Fibroblast of the conjunctiva (primary cell): ENCODE measurements at regions not wholly inside any gene's neighbourhood (a gene's known extent, or its start where the extent isn't known, plus 50 kb on each side); places are given as distances from the start of the nearest gene placed in this dataset.
A peak's percentile ranks its signal among the peaks of the same experiment; 100 is the strongest.
"Not testable (repeated sequence)": the region's sequence is repeated elsewhere in the genome, so short reads cannot be mapped to it uniquely, and the experiment has no call there.

Experiments
- DNase-seq: peaks from one replicate; pipeline ENCODE4 v3.0.0-alpha.2; 2010; ENCODE audit warnings: low read depth

DNA sequence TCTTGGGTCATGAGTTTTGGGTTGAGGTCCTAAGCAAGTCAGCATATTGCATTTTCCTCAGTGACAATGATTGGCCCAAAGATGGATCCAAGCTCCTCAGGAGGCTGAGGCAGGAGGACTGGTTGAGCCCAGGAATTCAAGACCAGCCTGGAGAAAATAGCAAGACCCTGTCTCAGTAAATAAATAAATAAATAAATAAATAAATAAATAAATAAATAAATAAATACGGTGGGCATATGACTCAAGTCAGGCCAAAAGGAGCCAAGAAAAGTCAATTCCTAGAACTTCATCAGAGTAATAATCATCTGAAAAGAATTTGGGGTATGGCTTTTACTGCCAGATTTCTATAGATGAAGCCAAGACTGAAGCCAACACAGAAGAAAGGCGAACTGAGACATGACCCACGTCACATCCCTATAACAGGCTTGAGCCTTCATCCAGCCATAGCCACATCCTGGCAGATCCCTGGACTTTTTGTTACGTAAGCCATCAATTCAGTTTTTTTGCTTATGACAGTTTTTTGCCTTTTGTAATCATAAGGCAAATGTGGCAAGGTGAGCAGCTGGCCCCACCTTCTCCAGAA lies 88.5 kb upstream of the NFASC start:
- no peak for DNase-seq

DNA sequence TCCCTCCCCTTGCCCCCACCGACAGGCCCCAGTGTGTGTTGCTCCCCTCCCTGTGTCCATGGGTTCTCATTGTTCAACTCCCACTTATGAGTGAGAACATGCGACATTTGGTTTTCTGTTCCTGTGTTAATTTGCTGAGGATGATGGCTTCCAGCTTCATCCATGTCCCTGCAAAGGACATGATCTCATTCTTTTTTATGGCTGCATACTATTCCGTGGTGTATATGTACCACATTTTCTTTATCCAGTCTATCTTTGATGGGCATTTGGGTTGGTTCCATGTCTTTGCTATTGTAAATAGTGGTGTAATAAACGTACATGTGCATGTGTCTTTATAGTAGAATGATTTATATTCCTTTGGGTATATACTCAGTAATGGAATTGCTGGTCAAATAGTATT lies 85.6 kb upstream of the NFASC start:
- DNase-seq: not testable (repeated sequence)

DNA sequence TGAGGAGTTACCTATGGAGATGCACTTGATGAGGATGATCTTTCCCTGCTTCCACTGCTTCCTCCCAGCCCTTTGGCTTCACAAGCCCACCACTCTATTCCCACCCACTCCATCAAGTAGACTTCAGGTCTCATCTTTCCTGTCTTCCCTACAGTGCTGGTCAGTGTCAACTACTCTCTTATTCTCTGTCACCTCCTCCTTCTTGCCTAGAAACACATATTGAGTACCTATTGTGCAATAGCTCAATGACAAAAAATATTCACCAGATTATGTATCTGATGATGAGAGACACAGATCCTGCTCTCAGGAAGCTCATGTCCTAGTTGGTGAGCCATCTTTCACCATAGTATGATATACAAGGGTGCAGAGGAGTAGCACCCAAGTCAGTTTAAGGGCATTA lies 82.2 kb upstream of the NFASC start:
- DNase-seq: no peak

DNA sequence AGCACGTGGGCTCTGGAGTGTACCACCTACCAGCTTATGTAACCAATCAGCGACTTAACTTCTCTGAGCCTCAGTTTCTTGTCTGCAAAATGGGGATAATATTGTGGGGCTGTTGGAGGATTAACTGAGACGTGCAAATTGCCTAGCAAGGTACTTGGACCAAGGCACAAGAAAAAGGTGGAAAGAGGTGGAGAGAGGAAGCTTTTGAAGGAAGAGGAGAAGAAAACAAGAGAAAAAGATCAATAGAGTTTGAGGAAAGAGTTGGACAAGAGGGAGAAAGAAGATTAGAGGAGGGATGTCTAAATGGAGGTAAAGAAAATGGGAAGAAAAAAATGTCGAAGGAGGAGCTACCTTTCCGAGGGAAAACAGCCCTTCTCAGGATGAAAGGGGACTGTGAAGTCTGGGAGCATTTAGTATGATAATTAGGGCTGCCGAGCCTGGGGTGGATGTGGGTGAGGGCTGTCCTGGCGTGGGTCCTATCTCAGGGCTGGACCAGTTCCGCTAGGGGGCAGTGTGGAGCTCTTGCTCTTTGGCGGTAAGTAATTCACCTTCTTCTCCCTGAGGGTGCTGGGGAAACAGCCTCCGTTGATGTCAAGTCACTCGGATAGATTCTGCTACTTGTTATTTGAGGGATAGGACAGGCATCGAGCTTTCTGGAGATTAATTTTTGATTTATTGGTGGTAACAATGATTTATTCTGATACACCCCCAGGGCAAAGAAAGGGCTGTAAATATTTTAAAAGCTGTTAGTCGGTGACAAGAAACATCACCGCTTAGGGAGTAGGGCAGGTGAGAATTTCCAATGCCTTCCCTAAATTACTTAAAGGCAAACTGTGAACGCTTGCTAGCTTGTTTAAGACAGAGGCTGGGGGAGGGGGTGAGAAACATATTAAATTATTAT lies 79.0 kb upstream of the NFASC start:
- DNase-seq: peak; percentile 14

DNA sequence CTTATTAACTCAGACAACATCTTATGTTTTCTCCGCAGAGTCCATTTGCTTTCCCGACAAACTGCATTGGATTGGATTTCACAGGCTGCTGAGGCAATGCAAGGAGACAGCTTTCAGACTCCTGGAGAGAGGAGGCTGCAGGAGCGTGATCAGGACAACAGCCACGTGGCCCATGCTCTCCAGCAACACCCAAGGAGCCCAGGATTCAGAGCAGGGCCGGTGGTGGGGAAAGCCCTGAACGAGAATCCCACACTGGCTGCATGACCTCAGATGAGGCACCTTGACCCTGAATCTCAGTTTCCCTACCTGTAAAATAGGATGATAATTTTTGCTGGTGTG lies 78.3 kb upstream of the NFASC start:
- no peak for DNase-seq

DNA sequence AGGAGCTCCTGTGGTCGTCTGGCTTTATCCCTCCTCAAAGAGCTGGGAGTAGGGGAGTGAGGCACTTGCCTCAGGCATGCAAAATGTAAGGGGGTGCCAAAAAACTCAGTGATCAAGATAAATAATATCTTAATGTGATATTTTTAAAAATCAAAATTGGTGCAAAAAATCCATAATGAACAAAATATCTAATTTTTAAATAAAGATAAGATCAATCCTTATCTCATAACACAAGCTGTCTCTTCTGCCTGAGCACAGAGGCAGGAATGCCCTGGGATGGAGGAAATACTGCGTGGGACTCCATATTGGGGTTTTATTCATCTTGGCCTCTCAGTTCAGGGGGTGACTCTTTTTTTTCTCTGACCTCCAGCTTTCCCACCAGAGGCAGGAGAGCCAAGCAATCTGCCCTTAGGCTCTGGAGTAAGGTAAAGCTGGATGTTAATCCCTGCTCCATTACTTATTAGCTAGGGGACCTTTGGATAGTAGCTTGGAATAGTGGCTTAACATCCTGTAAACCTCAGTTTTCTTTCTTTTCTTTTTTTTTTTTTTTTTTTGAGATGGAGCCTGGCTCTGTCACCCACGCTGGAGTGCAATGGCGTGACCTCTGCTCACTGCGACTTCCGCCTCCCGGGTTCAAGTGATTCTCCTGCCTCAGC lies 77.3 kb upstream of the NFASC start:
- no peak for DNase-seq

DNA sequence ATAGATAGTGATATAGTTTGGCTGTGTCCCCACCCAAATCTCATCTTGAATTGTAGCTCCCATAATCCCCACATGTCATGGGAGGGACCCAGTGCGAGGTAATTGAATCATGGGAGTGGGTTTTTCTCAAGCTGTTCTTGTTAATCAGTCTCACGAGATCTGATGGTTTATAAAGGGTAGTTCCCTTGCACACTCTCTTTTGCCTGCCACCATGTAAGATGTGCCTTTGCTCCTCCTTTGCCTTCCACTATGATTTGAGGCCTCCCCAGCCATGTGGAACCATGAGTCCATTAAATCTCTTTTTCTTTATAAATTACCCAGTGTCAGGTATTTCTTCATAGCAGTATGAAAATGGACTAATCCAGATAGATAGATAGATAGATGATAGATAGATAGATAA lies 73.8 kb upstream of the NFASC start:
- DNase-seq: not testable (repeated sequence)

DNA sequence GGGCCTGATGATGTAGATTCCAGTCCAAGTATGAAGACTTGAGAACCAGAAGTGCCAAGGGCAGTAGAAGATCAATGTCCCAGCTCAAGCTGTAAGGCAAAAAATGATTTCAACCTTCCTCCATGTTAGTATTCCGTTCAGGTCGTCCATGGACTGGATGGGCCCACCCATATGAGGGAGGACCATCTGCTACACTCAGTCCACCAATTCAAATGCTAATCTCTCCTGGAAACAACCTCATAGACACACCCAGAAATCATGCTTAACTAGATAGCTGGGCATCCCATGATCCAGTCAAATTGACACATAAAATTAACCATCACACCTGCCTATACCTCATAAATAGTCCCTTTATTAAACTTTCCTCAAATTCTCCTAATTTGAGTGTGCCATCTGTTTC lies 73.3 kb upstream of the NFASC start:
- no peak for DNase-seq

DNA sequence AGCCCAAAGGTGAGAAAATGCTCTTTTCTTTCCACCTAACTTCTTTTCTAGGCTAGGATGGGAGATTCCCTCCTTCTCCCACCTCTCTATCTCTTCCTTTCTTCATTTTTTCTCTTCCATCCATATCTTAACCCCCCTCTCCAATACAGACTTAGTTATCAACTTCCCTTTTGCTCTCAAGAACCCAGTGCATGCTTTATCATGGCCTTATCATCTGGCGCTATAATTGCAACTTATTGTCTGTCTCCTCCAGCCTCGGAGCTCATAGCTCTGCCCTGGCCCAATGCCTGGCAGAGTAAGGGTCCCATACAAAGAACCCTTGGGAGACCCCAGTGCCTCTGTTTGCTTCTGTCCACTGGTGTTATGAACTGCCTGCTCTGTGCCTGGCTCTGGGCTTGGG lies 71.0 kb upstream of the NFASC start:
- no peak for DNase-seq

DNA sequence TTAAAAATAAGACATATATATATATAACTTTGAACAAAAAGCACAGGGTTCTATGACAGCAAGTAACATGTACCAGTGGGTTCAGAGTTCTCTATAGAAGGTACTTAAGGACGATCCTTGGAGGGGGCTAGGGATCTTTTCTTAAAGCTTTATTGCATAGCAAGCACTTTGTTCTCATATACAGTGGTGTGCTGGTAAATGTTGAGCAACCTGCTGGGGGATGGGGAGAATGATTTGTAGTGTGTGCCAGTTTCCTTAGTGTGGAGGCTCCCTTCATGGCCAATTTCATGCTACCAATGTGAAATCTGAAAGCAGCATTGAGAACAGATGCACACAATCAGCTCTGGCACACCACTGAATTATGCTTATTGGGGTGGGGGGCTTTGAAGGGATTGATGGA lies 69.5 kb upstream of the NFASC start:
- DNase-seq: no peak

DNA sequence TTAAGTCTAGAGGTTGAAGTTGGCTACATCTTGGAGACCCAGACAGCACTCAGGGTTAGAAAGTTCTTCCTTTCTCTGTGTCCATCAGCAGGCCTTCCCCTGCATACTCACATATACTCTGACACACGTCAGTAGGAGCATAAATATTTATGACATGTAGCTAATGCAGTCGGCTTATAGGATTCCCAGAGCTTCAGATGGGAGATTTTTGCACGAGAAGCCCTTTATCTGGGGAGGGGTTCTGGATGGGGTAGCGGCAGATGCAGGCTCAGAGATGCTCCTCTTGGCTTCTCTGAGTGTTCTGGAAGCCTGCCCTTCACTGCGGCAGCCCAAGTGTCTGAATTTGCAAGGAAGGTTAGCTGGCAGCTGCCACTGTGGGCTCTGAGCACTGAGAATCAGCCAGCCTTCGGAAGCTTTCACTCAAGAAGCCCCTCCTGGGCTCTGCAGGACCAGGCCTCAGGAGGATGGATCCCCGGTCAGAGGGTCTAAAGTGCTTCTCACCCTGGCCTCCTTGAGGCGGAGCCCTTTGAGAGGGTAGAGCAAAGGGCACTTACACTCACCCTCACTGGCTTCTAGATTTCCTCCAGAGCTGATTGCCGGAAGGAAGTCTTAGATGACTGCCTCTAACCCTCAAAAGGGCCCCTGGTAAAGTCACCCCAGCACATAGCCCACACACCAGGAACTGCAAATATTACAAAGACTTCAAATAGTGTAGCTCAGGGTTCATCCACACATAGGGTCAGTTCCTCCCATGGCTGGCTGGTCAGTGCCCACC lies 68.1 kb upstream of the NFASC start:
- DNase-seq: no peak

DNA sequence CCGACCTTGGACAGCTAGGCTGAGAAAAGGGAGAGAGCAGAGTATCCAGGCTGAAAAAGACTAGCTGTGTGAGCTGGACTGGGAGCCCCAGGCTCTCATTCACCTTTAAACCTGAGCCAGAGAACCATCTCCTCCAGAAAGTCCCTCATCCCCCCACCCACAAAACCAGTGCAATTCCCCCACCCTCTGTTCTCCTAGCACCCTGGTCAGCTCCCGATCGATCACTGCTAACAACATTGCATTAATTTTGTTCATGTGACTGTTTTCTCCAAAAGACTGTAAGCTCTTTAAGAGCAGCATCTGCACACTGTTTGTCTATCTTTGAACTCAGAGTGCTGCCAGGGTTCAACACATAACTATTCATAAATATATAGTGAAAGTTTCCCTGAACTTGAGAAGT lies 67.1 kb upstream of the NFASC start:
- DNase-seq: no peak

DNA sequence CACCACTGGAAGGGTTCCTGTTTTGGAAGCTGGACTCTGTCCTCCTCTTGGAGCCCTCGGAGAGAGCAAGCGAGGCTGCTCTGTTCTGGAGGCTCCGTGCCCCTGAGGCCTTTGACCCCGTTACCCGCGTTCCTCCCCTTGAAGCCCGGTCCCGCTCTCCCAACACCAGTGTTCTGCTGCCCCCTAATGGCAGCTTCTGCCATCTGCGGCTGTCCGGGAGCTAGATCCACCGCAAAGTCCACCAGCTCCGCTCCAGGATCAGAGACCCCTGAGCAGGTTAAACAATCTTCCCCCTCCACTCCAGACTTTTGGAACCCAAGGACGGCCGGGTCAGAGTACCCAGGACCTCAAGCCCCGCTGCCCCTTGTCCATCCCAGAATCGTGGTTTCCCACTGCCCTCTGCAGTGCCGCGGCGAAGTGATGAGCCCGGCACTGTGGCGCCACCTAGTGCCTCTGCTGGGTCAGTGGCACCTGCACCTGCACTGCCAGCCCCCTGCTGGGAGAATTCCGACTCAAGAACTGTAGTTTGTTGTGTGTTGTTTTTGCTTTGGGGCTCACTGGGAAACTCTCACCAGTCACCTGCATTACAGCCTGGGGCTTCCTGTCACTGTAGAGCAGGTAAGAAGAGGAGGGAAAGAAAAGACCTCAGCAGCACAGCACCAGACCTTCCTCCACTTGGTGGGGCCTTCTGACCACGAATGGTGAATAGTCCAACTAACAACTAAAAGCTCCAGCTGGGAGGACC lies 63.5 kb upstream of the NFASC start:
- DNase-seq: peak; percentile 57

DNA sequence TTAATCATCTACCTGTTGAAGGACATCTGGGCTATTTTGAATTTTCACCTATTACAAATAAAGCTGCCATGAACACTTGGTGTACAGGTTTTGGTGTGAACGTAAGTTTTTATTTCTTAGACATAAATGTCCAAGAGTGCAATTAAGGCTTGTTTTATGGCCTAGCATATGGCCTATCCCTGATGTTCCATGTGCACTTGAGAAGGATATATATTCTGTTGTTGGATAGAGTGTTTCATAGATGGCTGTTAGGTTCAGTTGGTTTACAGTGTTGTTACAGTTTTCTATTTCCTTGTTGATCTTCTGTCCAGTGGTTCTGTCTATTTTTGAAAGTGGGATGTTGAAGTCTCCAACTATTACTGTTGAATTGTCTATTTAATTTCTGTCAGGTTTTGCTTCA lies 61.2 kb upstream of the NFASC start:
- DNase-seq: no peak

DNA sequence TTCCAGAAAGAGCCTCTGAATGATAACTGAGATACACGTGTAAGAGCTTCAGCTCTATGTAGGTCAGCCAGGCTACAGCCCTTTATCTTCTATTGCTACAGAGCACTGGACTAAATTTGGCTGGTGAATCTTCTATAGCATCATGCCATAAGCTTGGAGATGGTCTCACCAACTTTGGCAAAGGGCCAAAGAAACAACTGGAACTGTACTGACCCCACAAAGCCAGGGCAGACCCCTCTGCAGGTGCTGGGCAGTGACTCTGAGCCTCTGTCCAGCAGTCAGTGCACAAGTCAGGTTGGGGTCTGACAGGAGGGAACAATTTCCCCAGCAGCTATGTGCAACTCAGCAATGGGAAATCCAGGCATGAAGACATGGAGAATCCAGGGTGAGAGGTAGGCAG lies 57.8 kb upstream of the NFASC start:
- no peak for DNase-seq

DNA sequence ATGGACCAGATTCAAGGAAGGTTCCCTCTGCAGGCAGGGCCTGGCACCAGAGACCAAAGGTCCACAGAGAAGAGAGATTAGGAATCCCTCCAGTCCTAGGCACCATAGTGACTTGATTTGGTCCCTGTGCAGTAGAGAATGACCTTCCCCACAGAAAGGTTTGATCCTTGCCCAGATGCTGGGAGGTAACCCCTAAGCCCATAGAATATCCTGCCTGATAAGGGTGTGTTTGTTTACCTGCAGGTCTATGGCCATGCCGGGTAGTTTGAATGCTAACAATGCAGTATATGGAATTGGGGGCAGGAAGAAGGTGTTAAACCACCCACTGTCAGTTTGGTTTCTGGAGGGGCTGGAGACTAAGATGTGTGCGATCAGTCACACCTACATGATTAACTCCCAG lies 57.1 kb upstream of the NFASC start:
- DNase-seq: no peak

DNA sequence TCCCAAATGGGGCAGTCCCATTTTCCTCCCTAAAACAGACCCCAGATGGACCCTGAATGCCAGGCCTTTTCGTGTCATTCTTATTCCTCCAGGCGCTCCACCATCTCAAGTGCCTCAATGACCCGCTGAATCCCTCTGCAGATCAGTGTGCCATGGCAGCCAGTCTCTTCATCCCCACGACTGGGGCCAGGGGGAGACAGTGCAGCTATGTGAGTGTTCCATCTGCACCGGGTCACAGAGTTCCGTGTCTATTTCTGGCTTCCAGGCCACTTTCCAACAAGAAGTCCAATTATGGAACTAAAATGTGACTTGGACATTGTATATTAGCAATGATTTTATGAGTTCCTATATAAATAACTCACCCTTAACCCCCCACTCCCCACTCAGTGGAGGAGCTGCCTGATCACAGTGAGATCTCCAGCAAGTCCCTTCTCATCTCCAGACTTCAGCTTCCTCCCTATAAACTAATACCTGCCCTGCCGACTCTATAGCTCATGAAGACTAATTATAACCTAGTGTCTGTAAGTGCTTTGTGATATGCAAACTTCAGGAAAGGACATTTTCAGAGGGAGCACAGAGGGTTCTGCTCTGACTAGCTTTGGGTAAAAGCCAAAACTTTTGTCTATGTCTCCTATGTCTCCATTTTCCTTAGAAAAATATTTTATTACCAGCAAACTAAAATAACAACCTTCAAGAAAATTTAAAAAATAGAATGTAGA lies 56.3 kb upstream of the NFASC start:
- DNase-seq: no peak

DNA sequence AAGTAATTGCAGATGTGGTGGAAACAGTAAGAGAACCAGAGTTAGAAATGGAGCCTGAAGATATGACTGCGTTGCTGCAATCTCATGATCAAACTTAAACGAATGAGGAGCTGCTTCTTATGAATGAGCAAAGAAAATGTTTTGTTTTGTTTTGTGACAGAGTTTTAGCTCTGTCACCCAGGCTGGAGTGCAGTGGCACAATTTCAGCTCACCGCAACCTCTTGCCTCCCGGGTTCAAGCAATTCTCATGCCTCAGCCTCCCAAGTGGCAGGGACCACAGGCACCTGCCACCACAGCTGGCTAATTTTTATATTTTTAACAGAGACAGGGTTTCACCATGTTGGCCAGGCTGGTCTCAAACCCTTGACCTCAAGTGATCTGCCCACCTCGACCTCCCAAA lies 53.3 kb upstream of the NFASC start:
- DNase-seq: no peak

DNA sequence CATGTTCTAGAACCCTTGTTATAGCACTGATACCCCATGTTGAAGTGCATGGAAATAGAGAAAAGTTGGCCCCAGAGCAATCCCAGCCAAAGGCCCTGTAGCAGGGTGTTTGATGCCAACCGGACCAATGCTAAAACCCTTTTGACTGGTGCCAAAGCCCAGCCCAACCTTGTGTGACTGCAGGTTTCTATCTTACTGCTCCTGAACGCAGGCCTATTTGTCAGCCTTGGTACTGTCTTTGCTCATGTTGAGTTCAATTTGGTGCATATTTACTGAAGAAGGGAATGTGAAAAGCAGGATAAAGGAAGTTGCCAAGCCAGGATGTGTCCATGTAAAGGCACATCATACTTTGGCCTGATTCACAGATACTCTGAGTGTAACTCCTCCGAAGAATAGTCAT lies 51.7 kb upstream of the NFASC start:
- no peak for DNase-seq

DNA sequence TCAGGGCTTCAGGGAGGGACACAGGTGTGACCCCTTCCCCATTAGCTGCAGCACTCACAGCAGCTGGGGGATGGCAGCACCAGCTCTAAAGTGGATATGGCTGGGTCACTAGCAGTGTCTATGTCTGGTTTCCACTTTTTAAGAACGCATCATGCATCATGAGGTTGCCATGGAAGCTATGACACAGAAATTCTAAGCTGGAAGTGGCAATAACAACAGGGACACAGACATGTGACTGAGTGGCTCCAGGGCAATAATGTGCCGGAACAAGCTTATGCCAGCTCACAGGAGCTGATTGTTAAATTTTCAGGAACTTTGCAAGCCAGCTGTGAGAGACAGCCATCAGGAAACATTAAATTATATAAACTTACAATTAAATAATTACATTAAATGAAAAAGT lies 51.2 kb upstream of the NFASC start:
- no peak for DNase-seq
